ENCODE measurements at regions not wholly inside any gene's neighbourhood (a gene's known extent, or its start where the extent isn't known, plus 50 kb on each side); places are given as distances from the start of the nearest gene placed in this dataset.
"Not testable (repeated sequence)": the region's sequence is repeated elsewhere in the genome, so short reads cannot be mapped to it uniquely, and the experiment has no call there.

- FAIRE-seq (no peak), DNase-seq (ENCODE audit: low spot score in 2 of 2) (no peak)
These were observed 281.9 kb upstream of the NMUR2 start for GRCh38 chr5:152686931-152687330.

- FAIRE-seq (no peak), DNase-seq (ENCODE audit: low spot score in 2 of 2) (peak in 1 of 2 donors; percentile 5)
These were observed 283.6 kb upstream of the NMUR2 start for GRCh38 chr5:152688561-152689249.

DNA sequence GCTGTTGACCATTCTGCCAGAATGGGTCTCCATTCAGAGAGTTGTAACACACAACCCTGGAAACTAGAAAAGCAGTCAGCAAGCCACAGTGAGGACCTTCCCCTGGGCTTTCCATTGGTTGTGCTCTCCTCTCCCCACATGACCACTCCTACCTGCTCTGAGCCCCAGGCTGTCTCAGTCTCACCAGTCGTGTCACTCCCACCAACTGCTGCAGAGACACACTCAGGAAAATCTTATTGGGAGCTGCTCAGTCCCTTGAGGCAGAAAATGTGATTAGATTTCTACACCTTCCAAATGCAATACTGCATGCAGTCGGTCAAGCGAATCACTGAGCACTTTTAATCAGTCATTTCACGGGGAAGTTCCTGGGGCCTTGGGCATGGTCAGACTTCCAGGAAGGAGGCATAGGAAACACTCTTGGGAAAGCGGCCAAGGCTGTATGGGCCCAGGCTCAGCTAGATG, 284.2 kb upstream of the NMUR2 start:
- FAIRE-seq, result no peak
- no peak for DNase-seq (ENCODE audit: low spot score in 2 of 2)

GRCh38 chr5:152694231-152694630, 289.2 kb upstream of the NMUR2 start:
- DNase-seq (ENCODE audit: low spot score in 2 of 2) (no peak), FAIRE-seq (no peak)

GRCh38 chr5:152701305-152701949, 296.3 kb upstream of the NMUR2 start:
- no peak for DNase-seq (ENCODE audit: low spot score in 2 of 2)
- no peak for FAIRE-seq

DNA sequence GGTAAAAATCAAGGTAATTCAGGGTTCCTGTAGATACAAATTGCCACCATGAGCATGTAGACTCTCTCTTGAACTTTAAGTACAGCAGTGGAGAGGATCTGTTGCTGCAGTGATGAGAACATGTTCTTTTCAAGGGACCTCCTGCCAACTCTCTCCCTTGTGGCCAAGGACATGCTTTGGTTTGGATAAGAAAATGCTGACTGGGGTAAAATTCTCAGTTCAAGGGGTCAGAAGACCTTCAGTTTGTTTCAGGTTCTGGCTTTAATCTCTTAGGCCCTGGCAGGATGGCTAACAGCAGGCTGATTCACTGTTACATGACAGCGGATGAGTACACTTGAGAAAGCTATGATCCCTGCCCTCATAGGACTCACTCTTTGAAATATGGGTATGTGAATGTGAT, 299.2 kb upstream of the NMUR2 start:
- no peak for DNase-seq (ENCODE audit: low spot score in 2 of 2)
- no peak for FAIRE-seq

DNA sequence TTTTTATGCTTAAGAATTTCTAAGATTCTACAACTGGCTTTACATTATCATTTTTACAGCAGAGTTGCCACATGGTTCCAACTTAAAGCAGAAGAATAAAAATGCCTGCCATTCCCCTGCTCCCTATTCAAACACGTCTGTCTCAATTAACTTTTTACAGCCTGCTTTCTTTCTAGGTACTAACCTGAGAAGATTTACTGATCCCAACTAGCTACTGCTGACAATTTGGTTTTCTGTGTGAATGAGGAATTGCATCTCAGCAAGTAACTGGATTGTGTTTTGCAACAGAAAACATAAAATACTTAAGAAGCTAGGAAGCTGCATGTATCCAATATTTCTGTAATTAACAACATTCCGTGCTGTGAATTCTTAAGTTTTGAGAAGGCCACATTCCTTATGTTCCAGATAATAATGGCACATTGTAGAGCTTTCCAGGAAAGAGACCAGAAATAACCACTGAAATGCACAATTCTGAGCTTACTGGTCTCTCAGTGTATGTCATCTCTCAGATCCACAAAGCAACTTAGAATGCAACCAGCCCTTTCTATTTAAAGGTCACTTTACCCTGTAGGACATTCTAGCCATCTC, 306.8 kb upstream of the NMUR2 start:
- DNase-seq (ENCODE audit: low spot score in 2 of 2) (no peak), FAIRE-seq (no peak)

- FAIRE-seq (no peak), DNase-seq (ENCODE audit: low spot score in 2 of 2) (no peak)
These were observed 312.3 kb upstream of the NMUR2 start for GRCh38 chr5:152717393-152717792.

- FAIRE-seq (no peak), DNase-seq (ENCODE audit: low spot score in 2 of 2) (no peak)
These were observed 318.4 kb upstream of the NMUR2 start for GRCh38 chr5:152723482-152723881.

DNA sequence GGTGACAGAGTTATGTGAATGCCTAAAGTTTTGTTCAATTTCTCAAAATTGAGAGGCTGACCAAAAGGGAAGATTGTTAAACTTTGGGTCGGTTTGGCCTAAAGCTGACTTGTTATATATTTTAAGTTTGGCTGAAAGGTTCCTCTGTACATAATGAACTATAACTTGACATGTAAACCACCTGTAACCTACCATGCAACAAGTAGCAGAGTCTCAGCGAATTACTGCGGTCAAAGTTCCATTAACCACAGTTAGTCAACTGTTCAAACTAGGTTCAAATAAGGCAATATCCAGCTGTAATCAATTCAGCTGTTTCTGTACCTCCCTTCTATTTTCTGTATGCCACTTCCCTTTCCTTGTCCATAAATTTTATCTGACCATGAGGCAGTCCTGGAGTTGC, 325.1 kb upstream of the NMUR2 start:
- FAIRE-seq (no peak), DNase-seq (ENCODE audit: low spot score in 2 of 2) (no peak)

GRCh38 chr5:152736906-152737305, 331.8 kb upstream of the NMUR2 start:
- DNase-seq (ENCODE audit: low spot score in 2 of 2), result no peak
- no peak for FAIRE-seq

DNA sequence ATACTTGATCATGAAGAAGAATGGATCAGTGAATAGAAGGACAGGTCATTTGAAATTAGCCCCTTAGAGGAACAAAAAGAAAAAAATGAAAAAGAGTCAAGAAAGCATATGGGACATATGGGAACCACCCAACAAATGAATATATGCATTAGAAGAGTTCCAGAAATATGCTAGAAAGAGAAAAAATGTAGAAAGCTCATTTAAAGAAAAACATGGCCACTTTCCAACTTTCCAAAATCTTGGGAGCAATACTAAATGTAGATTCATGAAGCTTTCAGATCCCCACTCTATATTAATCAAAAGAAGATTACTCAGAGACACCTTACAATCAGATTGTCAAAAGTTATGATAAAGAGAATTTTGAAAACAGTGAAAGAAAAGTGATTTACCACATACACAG, 334.8 kb upstream of the NMUR2 start:
- DNase-seq (ENCODE audit: low spot score in 2 of 2) (no peak), FAIRE-seq (no peak)

DNA sequence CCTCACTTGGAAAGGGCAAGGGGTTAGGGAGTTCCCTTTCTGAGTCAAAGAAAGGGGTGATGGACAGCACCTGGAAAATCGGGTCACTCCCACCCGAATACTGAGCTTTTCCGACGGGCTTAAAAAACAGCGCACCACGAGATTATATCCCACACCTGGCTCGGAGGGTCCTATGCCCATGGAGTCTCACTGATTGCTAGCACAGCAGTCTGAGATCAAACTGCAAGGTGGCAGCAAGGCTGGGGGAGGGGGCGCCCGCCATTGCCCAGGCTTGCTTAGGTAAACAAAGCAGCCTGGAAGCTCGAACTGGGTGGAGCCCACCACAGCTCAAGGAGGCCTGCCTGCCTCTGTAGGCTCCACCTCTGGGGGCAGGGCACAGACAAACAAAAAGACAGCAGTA, 336.0 kb upstream of the NMUR2 start:
- DNase-seq (ENCODE audit: low spot score in 2 of 2); FAIRE-seq: not testable (repeated sequence)

GRCh38 chr5:152787709-152788217, 382.7 kb upstream of the NMUR2 start:
- not testable (repeated sequence) for DNase-seq (ENCODE audit: low spot score in 2 of 2); FAIRE-seq

- DNase-seq (ENCODE audit: low spot score in 2 of 2) (no peak), FAIRE-seq (no peak)
These were observed 396.8 kb upstream of the NMUR2 start for GRCh38 chr5:152801886-152802285.

DNA sequence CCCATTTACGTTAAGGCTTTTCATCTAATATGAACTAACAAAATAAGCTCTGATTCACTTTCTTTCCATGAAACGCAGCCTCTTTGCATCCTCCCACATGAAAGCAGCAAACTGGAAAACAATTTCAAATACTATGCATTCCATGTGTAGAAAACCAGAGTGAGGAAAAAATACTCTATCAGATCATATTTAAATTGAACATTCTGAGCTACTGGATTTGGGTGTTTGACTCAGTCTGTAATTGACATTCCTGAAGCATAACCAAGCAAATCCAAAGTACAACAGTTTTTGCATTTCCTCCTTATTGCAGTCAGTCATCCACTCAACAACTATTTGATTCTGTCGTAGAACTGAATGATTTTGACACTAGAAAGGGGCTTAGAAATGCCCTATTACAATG, 399.1 kb upstream of the NMUR2 start:
- DNase-seq (ENCODE audit: low spot score in 2 of 2) (no peak), FAIRE-seq (no peak)

- DNase-seq (ENCODE audit: low spot score in 2 of 2) (no peak), FAIRE-seq (no peak)
These were observed 406.9 kb upstream of the NMUR2 start for GRCh38 chr5:152811988-152812387.

- FAIRE-seq, result no peak
- no peak for DNase-seq (ENCODE audit: low spot score in 2 of 2)
These were observed 408.4 kb upstream of the NMUR2 start for GRCh38 chr5:152813526-152813925.

DNA sequence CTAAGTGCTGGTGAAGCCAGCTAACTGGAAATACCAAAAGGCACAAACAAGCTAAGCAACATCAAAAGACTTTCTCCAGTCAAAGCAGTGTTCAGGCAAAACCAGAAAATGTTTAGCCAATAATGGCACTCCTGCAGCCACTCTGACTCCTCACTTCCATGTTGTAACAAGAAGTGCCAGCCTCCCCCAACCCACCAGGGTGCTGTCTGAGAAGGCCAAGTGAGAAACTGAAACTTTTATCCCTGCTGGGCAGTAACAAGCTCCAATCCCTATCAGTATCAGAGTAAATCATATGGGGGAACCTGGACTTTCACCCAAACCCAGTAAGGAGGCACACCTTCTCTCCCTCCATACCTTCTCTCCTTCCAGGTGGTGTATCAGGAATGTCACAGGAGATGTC, 414.8 kb upstream of the NMUR2 start:
- FAIRE-seq (no peak), DNase-seq (ENCODE audit: low spot score in 2 of 2) (no peak)

DNA sequence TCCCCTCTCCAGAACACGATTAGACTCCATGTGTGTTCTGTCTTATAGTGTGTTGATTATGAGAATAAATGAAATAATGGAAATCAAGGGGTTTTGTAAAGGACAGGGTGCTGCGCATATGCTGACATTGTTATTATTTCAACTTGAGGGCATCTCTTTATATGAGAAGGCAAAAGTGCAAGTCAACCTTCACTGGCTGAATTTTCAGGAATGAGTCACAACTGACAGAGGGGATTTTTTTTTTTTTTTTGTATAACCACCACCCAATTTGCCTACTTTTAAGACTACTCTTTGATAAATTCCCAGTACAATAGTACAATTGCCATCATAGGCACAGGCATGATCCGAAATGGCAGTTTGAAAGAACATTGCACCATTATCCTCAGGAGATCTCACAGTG, 419.2 kb upstream of the NMUR2 start:
- FAIRE-seq (no peak), DNase-seq (ENCODE audit: low spot score in 2 of 2) (no peak)

GRCh38 chr5:152838241-152838786, 433.2 kb upstream of the NMUR2 start:
- no peak for DNase-seq (ENCODE audit: low spot score in 2 of 2)
- no peak for FAIRE-seq
